K562 (cell line): ENCODE measurements at regions not wholly inside any gene's neighbourhood (a gene's known extent, or its start where the extent isn't known, plus 50 kb on each side); places are given as distances from the start of the nearest gene placed in this dataset.

ENCODE experiments used
- ARHGAP35 ChIP-seq: fragments of 450-650 bp; IDR thresholded peaks from 2 replicates; pipeline ENCODE4 v1.6.1; 2018; ENCODE audit not compliant: partially characterized antibody
- CBFA2T3 ChIP-seq: fragments of 450-650 bp; IDR thresholded peaks from 2 replicates; pipeline ENCODE4 v1.6.1; 2017
- CGGBP1 ChIP-seq: fragments of 250-450 bp; sonication (Bioruptor Pico); IDR thresholded peaks from 2 replicates; pipeline ENCODE4 v1.9.0; 2021; ENCODE audit warnings: mild to moderate bottlenecking
- EZH2 ChIP-seq: IDR thresholded peaks from 2 replicates; pipeline ENCODE4 v1.6.1; 2012; ENCODE audit warnings: low read depth, mild to moderate bottlenecking, inconsistent platforms, low read length, borderline replicate concordance
- MLX ChIP-seq, 2 experiments: fragments of 450-650 bp in 1 of 2; sonication (generic) in 1 of 2; formaldehyde crosslinking; conservative IDR thresholded peaks; 2 replicates each; pipeline versions ENCODE4 v1.4.0 to v1.8.1; 2020 to 2022; ENCODE audit warnings: mild to moderate bottlenecking in 1 of 2, missing genetic modification reagents in 1 of 2
- MXI1 ChIP-seq: IDR thresholded peaks from 2 replicates; pipeline ENCODE4 v1.6.1; 2011; ENCODE audit warnings: low read depth, mild to moderate bottlenecking, improper control_type of control experiment, low read length
- NFE2L1 ChIP-seq: fragments of 450-650 bp; IDR thresholded peaks from 2 replicates; pipeline ENCODE4 v1.6.1; 2016; ENCODE audit warnings: missing genetic modification characterization, low read depth, mild to moderate bottlenecking, missing compliant biosample characterization, moderate library complexity, borderline replicate concordance
- PCBP1 ChIP-seq: fragments of 200-400 bp; formaldehyde crosslinking; IDR thresholded peaks from 2 replicates; pipeline ENCODE4 v1.6.1; 2018; ENCODE audit warnings: mild to moderate bottlenecking, low read depth, low read length; ENCODE audit not compliant: poor library complexity, severe bottlenecking
- RBM14 ChIP-seq: fragments of 200-400 bp; formaldehyde crosslinking; IDR thresholded peaks from 2 replicates; pipeline ENCODE4 v1.6.1; 2018; ENCODE audit warnings: low read depth, mild to moderate bottlenecking, low read length, moderate library complexity, borderline replicate concordance; ENCODE audit not compliant: insufficient read depth
- RBM39 ChIP-seq: fragments of 200-400 bp; formaldehyde crosslinking; optimal IDR thresholded peaks from 2 replicates; pipeline ENCODE3; 2018; ENCODE audit warnings: low read depth, low read length
- RREB1 ChIP-seq: fragments of 250-450 bp; sonication (Bioruptor Pico); IDR thresholded peaks from 2 replicates; pipeline ENCODE4 v1.4.0; 2020
- YBX1 ChIP-seq: fragments of 450-650 bp; IDR thresholded peaks from 2 replicates; pipeline ENCODE4 v1.7.1; 2016; ENCODE audit warnings: mild to moderate bottlenecking
- YY1 ChIP-seq, 3 experiments: IDR thresholded peaks; 2 replicates each; pipeline ENCODE4 v1.6.1; 2011; ENCODE audit warnings: low read length in 2 of 3, mild to moderate bottlenecking in 2 of 3, moderate library complexity in 2 of 3, borderline replicate concordance in 1 of 3, control low read depth in 1 of 3, low read depth in 1 of 3; ENCODE audit not compliant: insufficient read depth in 3 of 3, insufficient replicate concordance in 2 of 3, control insufficient read depth in 1 of 3, insufficient read length in 1 of 3; ENCODE audit errors: extremely low read depth in 1 of 3
- ZNF436 ChIP-seq: fragments of 250-450, 450-650 bp; sonication (Bioruptor Pico); formaldehyde crosslinking; IDR thresholded peaks from 2 replicates; pipeline ENCODE4 v1.7.0; 2020; ENCODE audit warnings: mild to moderate bottlenecking

GRCh38 chr9:108197899-108198298, 657.9 kb downstream of the ACTL7B start (continued):
- TF ChIP-seq RREB1 (CRISPR knock-in tag) = no peak
- TF ChIP-seq ARHGAP35 = no peak
- TF ChIP-seq ZNF436 (CRISPR knock-in tag) = no peak
- no peak for TF ChIP-seq YY1 (IDR thresholded peaks at IDR 0.05; ENCODE audit: borderline replicate concordance in 1 of 3, control insufficient read depth in 1 of 3, extremely low read depth in 1 of 3, insufficient read depth in 3 of 3, insufficient read length in 1 of 3, insufficient replicate concordance in 2 of 3, low read depth in 1 of 3, low read length in 2 of 3)
- TF ChIP-seq RBM14 = no peak
- no peak for TF ChIP-seq MXI1
- TF ChIP-seq MLX (CRISPR knock-in tag; conservative IDR thresholded peaks at IDR 0.05) = no peak
- no peak for TF ChIP-seq NFE2L1 (tag)
- no peak for TF ChIP-seq PCBP1
- TF ChIP-seq RBM39 = no peak
- TF ChIP-seq EZH2 = no peak
- no peak for TF ChIP-seq YBX1
- TF ChIP-seq CGGBP1 = no peak
- no peak for TF ChIP-seq CBFA2T3
- TF ChIP-seq, all 486 proteins: peak for 0
